ENCODE measurements at regions not wholly inside any gene's neighbourhood (a gene's known extent, or its start where the extent isn't known, plus 50 kb on each side); places are given as distances from the start of the nearest gene placed in this dataset.
A peak's percentile ranks its signal among the peaks of the same experiment; 100 is the strongest.

DNA sequence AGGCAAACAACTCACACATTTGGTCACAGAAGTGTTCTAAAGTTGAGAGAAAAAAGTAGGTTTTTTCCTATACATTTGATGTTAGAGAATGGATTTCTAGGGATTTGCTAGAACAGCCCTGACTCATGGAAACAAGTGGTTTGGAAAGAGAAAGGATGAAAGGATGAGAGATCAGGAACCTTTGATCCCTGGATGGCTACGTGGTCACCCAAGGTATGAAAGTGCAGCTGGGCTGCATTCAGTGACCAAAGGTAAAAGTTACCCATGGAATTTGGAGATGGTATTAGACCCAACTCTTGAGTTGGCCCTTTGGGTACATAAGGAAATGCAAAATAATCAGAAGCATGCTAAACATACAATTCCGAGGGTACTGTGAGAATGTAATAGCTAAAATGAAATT is 61.3 kb upstream of the SPIN1 start:
- Histone ChIP-seq H3K27ac (no peak overlapping the region), H3K4me3 (no peak overlapping the region)

DNA sequence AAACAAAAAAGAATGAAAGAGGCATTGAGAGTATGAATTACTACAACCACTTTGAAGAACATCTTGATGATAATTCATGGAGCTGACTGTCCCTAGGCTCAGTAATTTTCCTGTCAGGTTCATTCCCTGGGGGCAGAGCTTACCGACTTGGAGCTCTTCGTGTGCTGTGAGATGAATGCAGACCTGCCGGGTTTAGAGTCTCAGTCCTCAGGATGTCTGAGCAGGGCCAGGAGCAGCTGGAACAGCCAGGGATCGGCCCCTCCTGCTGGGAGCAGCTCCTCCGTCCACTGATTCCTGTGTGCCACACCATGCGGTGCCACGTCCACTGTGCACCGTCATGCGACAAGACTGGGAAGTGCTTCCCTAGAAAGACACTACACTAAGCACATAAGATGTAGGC is 62.2 kb upstream of the SPIN1 start:
- Histone ChIP-seq H3K27ac (no peak overlapping the region), H3K4me3 (no peak overlapping the region)

DNA sequence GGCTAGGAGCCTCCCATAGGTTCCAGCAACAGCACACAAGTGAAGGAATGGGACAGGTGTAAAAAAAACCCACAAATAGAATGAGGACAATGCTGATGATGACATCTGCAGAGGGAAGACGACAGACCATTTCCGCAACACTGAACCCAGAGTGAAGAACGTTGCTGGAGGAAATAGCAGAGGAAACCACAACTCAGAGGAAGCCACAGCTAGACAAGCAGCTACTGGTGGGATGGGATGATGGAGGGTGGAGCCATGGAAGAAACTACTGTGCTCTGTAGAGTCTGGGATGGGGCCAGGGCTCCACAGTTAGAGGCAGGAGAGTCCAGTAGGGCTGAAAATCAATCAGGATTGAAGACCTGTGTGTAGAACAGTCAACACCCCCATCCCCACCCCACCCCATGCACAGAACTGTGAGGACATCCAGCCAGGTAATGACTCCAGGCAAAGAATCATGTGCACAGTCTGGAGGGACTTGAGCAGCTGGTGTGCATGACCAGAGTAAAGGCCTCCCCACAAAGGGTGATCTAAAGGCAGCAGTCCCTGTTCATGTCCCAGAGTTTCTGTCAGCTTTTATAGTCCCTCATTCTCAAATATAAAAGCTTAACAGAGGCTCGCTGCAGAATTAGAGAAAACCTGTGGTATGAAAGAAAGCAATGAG is 65.2 kb upstream of the SPIN1 start:
- Histone ChIP-seq H3K4me3 (no peak overlapping the region), H3K27ac (peak overlapping the region in 6 of 21 experiments; percentile 5 to 73 (median 58))

DNA sequence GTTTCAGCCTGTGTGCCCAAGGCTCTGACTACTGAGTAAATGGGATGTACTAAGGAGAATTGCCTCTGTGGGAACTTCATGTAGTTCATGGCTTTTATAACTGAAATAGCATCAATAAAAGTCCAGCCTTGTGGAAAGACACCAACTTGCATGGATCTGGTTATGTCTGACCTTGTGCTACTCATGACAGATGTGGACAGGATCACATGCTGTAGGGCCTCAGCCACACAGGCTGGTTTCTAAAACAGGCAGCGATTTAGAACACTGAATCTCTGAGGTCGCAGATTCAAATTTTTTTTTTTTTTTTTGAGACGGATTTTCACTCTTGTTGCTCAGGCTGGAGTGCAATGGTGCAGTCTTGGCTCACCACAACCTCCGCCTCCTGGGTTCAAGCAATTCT is 66.5 kb upstream of the SPIN1 start:
- Histone ChIP-seq H3K27ac (no peak overlapping the region), H3K4me3 (no peak overlapping the region)

DNA sequence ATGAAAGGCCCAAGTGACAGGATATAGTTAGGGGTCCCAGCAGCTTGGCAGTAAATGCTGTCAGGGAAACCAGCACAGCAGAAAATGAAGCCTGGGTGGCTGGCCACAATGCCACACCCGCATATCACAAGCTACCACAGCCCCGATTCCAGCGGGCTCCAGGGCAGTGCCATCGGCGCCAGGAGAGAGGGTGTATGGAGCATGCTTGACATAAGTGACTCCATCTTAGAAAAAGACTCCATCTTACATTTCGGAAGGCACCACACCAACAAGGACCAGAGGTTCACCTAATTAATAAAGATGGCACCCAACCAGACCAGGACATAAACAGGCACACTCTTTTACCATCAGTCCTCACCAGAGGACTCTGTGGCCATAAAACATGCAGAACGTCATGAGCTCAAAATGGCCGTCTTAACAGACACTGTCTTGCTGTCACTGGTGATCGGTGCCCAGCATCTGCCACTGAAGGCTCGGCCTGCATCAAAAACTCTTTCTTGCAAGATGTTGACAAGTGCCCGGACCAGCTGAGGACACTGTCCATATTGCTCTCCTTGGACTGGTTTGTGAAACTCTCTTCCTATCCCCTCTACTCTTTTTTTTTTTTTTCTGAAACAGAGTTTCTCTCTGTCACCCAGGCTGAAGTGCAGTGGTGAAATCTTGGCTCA is 67.4 kb upstream of the SPIN1 start:
- Histone ChIP-seq H3K4me3 (no peak overlapping the region), H3K27ac (no peak overlapping the region)

DNA sequence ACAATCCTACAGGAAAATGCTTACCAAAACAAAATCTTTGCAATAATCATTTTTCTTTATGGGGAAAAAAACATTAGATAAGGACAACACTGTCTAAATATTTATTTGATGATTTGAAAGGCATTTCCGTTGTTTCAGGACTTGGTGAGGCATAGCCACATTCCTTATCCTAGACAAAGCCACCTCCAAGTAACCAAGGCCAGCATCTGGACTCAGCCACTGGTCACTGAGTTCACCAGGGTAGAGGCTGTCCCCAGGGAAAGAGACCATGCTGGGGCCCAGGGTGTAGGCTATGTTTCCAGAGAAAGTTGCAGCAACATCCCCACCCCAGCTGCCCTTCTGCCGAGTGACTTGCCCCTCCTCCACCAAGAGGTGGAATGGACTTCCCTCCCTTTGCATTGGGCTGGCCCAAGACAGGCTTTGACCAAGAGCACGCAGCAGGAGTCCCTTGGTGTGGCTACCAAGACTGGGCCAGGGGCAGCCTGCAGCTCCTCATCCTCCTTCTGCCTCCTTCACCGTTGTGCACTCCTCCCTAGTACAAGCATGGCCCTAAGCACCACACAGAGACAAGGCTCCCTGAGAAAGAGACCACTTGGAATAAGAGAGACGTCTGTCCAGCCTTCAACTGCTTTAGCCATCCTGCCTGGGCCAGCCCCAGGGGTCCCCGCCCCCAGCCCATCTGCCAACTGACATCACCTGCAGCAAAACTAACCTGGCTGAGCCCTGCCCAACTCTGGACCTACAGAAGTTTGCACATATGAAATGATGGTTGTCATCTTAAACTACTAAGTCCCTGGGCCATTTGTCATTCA is 68.1 kb upstream of the SPIN1 start:
- Histone ChIP-seq H3K4me3 (no peak overlapping the region), H3K27ac (no peak overlapping the region)

DNA sequence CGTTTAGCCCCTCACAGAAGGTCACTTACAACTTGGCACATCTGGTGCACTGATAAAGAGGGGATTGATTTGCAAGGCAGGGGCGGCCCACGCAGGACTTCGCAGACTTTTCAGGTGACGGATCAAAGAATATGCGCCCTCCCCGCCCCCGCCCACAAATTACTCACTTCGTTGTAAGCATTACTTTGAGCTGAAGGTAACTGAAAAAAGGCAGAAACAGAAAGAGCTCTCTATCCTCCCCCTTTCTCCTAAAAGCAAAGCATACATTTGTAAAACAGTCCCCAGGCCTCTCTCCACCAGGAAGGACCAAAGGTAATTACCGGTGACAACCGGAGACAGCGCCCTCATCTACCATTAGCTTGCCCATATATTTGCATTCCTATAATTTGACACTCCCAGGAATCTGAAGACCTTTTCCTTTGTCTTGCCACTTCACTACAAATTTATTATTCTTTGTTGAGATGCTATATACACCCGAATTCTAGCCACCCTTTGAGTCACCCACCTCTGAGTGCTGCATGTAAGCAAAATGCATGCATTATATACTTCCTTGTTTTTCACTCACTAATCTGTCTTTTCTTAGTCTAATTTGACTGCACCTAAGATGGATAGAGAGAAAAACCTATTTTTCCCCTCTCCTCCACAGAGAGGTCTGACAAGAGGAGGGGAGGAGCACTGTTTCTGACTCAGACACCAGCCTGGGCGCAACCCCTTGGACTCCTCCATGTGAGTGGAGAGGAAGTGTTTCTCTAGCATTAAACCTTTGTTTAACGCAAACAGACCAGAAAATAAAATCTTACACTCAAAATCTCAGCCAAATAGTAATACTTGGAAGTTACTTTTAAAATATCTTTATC is 74.7 kb upstream of the SPIN1 start:
- no peak overlapping the region for H3K4me3 ChIP-seq
- H3K27ac ChIP-seq: no peak overlapping the region

DNA sequence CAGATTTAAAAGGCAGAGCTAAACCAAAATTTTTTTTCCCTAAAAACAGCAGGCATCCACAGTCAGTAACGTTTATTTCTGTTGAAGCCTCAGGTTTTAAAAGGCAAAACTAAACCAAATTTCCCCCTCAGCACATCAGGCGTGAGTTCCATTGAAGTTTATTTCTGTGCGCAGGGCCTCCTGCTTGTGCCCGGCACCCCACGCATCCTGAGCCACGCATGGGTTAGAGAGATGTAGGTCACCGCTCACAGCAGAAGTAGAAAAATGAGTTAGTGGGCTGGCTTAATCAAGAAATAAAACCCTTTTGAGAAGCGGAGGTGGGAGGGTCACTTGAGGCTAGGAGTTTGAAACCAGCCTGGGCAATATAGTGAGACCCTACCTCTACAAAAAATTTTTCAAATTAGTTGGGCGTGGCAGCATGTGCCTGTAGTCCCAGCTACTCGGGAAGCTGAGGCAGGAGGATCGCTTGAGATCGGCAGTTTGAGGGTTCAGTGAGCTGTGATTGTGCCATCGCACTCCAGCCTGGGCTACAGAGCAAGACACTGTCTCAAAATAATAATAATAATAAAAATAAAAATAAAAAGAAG is 75.6 kb upstream of the SPIN1 start:
- no peak overlapping the region for H3K4me3 ChIP-seq
- no peak overlapping the region for H3K27ac ChIP-seq

DNA sequence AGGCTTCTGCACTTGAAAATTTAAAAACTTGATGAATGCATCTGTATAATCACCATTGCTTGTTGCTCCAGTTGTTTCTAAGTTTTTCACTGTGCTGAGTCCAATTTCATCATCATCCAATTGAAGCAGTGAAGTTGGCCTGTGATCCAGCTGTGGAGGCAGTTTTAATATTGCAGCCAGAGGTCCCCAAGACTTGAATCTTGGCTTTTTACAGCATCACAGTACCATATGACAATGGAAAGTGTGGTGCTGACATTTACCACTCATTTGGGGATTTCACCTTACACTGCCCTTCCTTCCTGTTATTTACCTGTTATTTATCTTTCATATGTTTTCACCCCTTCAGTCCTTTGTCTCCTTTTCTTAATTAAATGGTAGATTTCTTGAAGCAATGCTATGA is 76.2 kb upstream of the SPIN1 start:
- Histone ChIP-seq H3K27ac (no peak overlapping the region), H3K4me3 (no peak overlapping the region)

DNA sequence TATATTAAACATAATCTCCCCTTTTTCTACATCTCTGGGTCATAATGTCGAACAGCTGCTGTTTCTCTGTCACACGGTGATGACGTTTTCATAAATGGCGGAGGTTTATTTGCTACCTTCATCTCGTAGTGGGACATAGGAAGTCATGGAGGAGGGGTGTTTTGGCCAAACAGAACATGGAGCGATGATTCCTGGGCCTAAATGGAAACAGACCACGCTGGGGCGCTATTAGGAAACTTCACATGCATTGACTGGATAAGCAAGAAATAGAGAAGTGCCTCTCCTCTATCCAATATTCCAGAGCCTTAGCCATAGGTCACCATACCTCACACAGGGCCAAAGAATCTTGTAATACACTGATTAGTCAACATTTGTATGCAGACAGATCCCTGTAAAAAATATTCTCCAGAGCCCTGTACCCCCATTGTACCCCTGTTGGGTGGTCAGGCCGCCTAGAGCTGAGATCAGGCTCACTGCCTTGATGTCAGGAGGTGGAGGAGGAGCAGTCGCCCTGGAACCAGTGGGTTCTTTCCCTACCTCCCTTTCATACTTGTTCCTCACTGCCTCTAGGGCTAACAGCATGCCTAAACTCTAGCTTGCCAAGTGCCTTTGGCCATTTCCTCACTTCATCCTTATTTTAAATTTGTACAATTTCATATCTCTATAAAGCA is 77.8 kb upstream of the SPIN1 start:
- Histone ChIP-seq H3K27ac (no peak overlapping the region), H3K4me3 (no peak overlapping the region)

DNA sequence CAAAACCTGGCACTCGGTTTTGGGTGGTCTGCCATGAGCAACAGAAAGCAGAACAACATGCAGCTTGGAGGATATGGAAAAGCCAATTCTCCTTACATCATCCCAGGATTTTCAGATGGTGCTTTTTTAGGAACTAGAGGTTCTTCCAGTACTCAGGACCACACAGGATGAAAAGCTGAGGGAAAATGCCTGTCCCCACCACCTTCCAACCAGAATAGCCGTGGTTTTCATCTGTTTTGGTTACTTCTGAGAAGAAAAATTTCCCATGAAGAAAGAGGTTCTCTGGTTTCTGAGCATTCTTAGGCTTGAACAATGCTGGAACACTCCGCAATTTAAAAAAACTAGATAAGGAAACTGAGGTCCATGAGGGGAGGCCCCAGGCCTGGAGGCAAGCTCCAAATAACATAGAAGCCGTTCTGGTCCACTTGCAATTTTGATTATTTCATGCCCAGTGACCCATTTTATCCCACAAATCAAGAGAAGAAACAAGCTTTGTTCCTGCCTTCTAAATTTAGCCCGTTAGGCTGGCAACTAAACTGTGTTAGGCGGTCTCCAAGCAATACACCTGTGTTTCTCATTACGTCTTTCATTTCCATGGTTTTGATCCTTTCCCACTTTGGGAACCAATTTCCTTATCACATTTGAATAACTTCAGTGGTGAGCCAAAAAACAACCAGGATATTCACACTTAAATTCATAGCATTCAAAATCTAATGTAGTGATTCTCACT is 79.2 kb upstream of the SPIN1 start:
- Histone ChIP-seq H3K4me3 (no peak overlapping the region), H3K27ac (no peak overlapping the region)

DNA sequence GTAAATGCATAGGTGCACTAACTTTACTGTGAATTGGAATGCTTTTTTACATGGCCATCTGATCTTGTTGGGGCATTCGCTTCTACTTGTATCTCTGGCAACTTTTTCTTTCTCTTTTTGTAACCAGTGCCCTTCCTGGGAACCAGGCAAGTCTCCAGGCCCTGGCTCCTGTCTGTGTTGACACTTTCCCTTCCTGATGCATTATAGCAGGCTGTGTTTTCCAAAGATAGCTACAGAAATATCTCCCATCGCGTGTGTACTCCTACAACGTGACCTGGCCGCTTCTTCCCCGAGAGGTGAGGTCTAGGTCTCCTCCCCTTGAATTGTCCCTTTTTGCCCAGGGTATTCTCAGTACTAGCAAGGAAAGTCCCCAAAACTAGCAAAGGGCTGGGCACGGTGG is 81.1 kb upstream of the SPIN1 start:
- H3K27ac ChIP-seq: no peak overlapping the region
- H3K4me3 ChIP-seq: no peak overlapping the region

DNA sequence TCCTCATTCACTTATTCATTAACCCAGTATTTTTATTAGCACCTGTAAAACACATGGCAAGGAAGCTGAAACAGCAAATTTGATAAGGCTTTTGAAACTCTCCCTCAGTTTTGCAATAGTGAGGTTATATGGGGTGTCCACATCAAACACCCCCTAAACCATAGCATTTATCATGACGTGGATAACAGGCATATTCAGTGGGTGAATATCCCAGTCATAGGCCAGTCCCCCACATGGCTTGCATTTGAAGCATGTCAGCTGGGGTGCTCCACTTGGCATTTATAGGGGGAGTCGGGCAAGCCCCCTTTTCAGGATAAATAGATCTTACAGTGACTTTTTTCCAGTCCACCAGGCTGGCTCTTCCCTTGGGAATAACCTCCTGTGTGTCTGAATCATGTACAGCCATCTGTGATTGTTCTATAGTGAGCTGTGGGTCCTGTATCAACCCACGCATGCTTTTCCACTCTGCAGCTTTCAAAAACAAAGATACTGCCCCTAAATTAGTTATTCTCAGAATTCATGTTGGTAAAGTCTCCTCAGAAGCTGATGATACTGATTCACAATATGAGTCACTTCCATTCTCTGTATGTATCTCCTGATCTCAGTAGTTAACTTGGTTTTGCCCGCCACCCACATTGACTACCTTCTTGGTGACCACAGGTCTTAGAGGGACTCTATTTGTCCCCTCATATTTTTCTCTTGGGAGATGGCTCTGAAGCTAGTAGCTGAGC is 84.4 kb upstream of the SPIN1 start:
- Histone ChIP-seq H3K27ac (peak overlapping the region in 1 of 21 experiments; percentile 29), H3K4me3 (no peak overlapping the region)

DNA sequence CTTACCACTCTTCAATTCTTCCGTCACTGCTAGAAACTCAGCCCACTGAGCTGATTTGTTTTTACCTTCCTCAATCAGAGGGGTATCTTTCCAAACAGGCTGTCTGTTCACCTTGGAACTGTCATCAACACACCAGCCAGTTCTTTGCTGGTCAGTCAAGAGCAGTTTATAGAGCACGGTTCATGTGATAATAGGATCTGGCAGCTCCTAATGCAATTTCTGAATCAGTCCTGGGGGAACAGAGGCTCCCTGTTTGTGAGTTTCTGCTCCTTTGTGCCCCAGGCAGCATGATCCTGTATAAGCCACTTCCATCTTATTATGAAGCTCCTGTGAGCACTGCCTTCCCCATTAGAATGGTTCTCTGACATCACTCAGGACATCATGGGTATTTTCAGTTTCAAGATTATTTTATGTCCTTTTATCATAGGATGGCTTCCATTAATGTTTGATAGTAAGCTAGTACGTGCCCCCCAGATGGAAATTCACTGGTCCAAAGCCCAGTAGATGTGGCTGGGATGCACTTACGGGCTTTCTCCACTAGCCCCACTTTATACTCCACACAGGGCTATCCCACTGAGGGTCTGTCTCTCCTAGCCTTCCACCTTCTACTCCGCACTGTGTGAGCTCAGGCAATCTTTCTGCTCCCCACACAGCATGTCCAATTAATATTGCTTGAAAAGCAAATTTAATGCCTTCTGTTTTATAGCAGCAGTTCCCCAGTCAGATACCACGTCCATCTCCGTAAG is 85.5 kb upstream of the SPIN1 start:
- H3K4me3 ChIP-seq: no peak overlapping the region
- H3K27ac ChIP-seq: no peak overlapping the region

DNA sequence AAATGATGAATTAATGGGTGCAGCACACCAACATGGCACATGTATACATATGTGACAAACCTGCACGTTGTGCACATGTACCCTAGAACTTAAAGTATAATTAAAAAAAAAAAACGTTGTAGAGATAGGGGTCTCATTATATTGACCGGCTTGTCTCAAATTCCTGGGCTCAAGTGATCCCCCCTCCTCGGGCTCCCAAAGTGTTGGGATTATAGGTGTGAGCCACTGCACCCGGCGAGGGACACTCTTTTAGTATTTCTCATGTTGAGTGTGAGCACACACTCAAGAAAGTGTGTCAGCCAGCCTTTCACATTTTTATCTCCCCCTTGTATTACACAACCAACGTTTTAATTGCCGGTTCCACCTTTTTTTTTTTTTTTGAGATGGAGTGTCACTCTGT is 87.7 kb upstream of the SPIN1 start:
- Histone ChIP-seq H3K27ac (no peak overlapping the region), H3K4me3 (no peak overlapping the region)

DNA sequence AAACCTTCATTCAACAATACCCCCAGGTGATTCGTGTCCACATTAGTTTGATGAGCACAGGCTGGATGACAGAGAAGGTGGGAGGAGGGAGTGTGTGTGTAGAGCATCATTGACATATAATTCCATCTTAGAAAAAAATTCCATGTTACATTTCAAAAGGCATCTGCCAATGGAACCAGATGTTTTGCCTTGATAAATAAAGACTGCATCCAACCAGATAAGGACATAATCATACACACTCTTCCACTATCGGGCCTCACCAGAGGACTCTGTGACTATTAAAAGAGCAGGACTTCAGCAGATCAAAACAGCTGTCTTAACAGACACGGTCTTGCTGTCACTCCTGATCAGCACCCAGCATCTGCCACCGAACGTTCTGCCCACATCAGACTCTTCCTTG is 96.4 kb upstream of the SPIN1 start:
- no peak overlapping the region for H3K27ac ChIP-seq
- no peak overlapping the region for H3K4me3 ChIP-seq

DNA sequence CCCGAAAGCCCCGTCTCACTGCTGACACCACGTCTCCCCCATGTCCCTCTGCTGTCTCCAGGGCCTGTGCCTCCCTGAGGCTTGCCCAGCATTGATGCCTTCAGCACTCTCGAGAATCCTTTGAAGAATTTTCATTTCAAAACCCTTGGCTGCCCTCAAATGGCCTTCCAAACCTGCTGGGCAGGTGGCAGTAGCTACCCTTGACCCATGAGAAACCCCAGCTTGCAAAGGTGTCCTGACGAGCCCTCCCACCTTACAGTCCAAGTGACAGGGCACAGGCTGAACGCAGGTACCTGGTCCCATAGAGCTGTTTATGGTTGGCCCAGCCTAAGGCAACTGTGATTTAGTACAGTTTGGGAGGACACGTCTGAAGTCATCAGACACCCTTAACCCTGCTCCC is 97.2 kb upstream of the SPIN1 start:
- Histone ChIP-seq H3K27ac (no peak overlapping the region), H3K4me3 (no peak overlapping the region)

Data from skin epidermis (tissue), 12 donors.